HUDEP-2 (cell line): ENCODE measurements at regions not wholly inside any gene's neighbourhood (a gene's known extent, or its start where the extent isn't known, plus 50 kb on each side); places are given as distances from the start of the nearest gene placed in this dataset.

Experiments used
- DNase-seq, 76 experiments: peaks; one replicate each; lab custom pipeline; 2025; ENCODE audit not compliant: unreplicated experiment in 76 of 76; lab: John Stamatoyannopoulos, UW

GRCh38 chr5:124920909-124921666 is 174.6 kb upstream of the ZNF608 start:
- no peak for DNase-seq

GRCh38 chr5:124921694-124922093 is 175.3 kb upstream of the ZNF608 start:
- DNase-seq, result no peak

- DNase-seq, result no peak
Observed at GRCh38 chr5:124922255-124922975, 176.0 kb upstream of the ZNF608 start.

- no peak for DNase-seq
Observed at GRCh38 chr5:124923131-124923530, 176.7 kb upstream of the ZNF608 start.

GRCh38 chr5:124924729-124925128 is 178.3 kb upstream of the ZNF608 start:
- DNase-seq, result no peak

GRCh38 chr5:124927735-124928134 is 181.3 kb upstream of the ZNF608 start:
- no peak for DNase-seq

- no peak for DNase-seq
Observed at GRCh38 chr5:124929000-124929399, 182.6 kb upstream of the ZNF608 start.

- no peak for DNase-seq
Observed at GRCh38 chr5:124932791-124933600, 186.6 kb upstream of the ZNF608 start.

GRCh38 chr5:124935065-124935464 is 188.6 kb upstream of the ZNF608 start:
- no peak for DNase-seq

GRCh38 chr5:124936626-124936933 is 190.1 kb upstream of the ZNF608 start:
- no peak for DNase-seq

GRCh38 chr5:124941051-124942049 is 194.9 kb upstream of the ZNF608 start:
- DNase-seq, result no peak

GRCh38 chr5:124948062-124948753 is 201.8 kb upstream of the ZNF608 start:
- DNase-seq, result no peak

- DNase-seq, result no peak
Observed at GRCh38 chr5:124948754-124949275, 202.4 kb upstream of the ZNF608 start.

- DNase-seq, result no peak
Observed at GRCh38 chr5:124949862-124950261, 203.4 kb upstream of the ZNF608 start.

GRCh38 chr5:124951105-124951504 is 204.7 kb upstream of the ZNF608 start:
- DNase-seq, result no peak

- no peak for DNase-seq
Observed at GRCh38 chr5:124951661-124952060, 205.2 kb upstream of the ZNF608 start.

GRCh38 chr5:124952079-124952478 is 205.6 kb upstream of the ZNF608 start:
- no peak for DNase-seq

- no peak for DNase-seq
Observed at GRCh38 chr5:124952566-124952965, 206.1 kb upstream of the ZNF608 start.

- no peak for DNase-seq
Observed at GRCh38 chr5:124954784-124955183, 208.3 kb upstream of the ZNF608 start.
